Endothelial cell (in vitro differentiated cells): ENCODE measurements at regions not wholly inside any gene's neighbourhood (a gene's known extent, or its start where the extent isn't known, plus 50 kb on each side); places are given as distances from the start of the nearest gene placed in this dataset.
"Not testable (repeated sequence)": the region's sequence is repeated elsewhere in the genome, so short reads cannot be mapped to it uniquely, and the experiment has no call there.

Source experiments
- DNase-seq: peaks from one replicate; pipeline ENCODE4 v3.0.0; 2021; ENCODE audit warnings: low spot score
- H3K27ac Mint-ChIP-seq: one replicate; pipeline ENCODE4 v1.8.0; 2021; ENCODE audit warnings: mixed read lengths, inconsistent platforms; ENCODE audit not compliant: unreplicated experiment
- H3K27me3 Mint-ChIP-seq: one replicate; pipeline ENCODE4 v1.8.0; 2021; ENCODE audit warnings: mild to moderate bottlenecking, moderate library complexity, mixed read lengths, inconsistent platforms; ENCODE audit not compliant: unreplicated experiment
- H3K36me3 Mint-ChIP-seq: one replicate; pipeline ENCODE4 v1.8.0; 2021; ENCODE audit warnings: mild to moderate bottlenecking, low read depth, mixed read lengths, inconsistent platforms; ENCODE audit not compliant: unreplicated experiment
- H3K4me1 Mint-ChIP-seq: one replicate; pipeline ENCODE4 v1.8.0; 2021; ENCODE audit warnings: mild to moderate bottlenecking, mixed read lengths, inconsistent platforms; ENCODE audit not compliant: unreplicated experiment
- H3K4me3 Mint-ChIP-seq: one replicate; pipeline ENCODE4 v1.8.0; 2021; ENCODE audit warnings: mild to moderate bottlenecking, mixed read lengths, inconsistent platforms; ENCODE audit not compliant: unreplicated experiment
- H3K9me3 Mint-ChIP-seq: one replicate; pipeline ENCODE4 v1.8.0; 2021; ENCODE audit warnings: mixed read lengths, inconsistent platforms; ENCODE audit not compliant: unreplicated experiment
- CTCF ChIP-seq: fragments of 200-600 bp; sonication (generic); IDR thresholded peaks from one replicate; pipeline ENCODE4 v1.5.0; 2021; ENCODE audit warnings: antibody characterized with exemption; ENCODE audit not compliant: unreplicated experiment

GRCh38 chr13:27349458-27349857, 75.0 kb upstream of the GTF3A start:
- DNase-seq: no peak
- H3K36me3 Mint-ChIP-seq: no peaks in the 10 kb centered on the region

GRCh38 chr13:27350825-27351224, 73.6 kb upstream of the GTF3A start:
- H3K9me3 Mint-ChIP-seq, H3K4me3 Mint-ChIP-seq, H3K36me3 Mint-ChIP-seq, H3K4me1 Mint-ChIP-seq, DNase-seq, H3K27ac Mint-ChIP-seq, H3K27me3 Mint-ChIP-seq: not testable (repeated sequence)

More at GRCh38 chr13:27349458-27349857, 75.0 kb upstream of the GTF3A start:
- Mint-ChIP-seq H3K27ac (no peak overlapping the region), H3K9me3 (no peaks in the 10 kb centered on the region), H3K4me1 (peaks cover 3% of the 10 kb centered on the region), H3K27me3 (peaks cover 4% of the 10 kb centered on the region), H3K4me3 (no peak overlapping the region)
- no peak for TF ChIP-seq CTCF

GRCh38 chr13:27352698-27353097, 71.7 kb upstream of the GTF3A start:
- TF ChIP-seq CTCF: no peak
- no peak overlapping the region for H3K4me3 Mint-ChIP-seq
- no peaks in the 10 kb centered on the region for H3K9me3 Mint-ChIP-seq
- no peak overlapping the region for H3K27ac Mint-ChIP-seq
- H3K36me3 Mint-ChIP-seq: no peaks in the 10 kb centered on the region
- H3K27me3 Mint-ChIP-seq: peaks cover 1% of the 10 kb centered on the region
- DNase-seq: no peak
- H3K4me1 Mint-ChIP-seq: peaks cover 12% of the 10 kb centered on the region

- Mint-ChIP-seq H3K27me3 (no peaks in the 10 kb centered on the region), H3K4me1 (peaks cover 12% of the 10 kb centered on the region), H3K9me3 (no peaks in the 10 kb centered on the region), H3K27ac (no peak overlapping the region), H3K36me3 (no peaks in the 10 kb centered on the region), H3K4me3 (no peak overlapping the region)
- DNase-seq: no peak
- TF ChIP-seq CTCF: no peak
Observed at GRCh38 chr13:27353166-27353583, 71.2 kb upstream of the GTF3A start.

GRCh38 chr13:27353708-27354107, 70.7 kb upstream of the GTF3A start:
- peaks cover 2% of the 10 kb centered on the region for H3K27me3 Mint-ChIP-seq
- no peak for TF ChIP-seq CTCF
- no peak overlapping the region for H3K4me3 Mint-ChIP-seq
- no peak overlapping the region for H3K27ac Mint-ChIP-seq
- H3K4me1 Mint-ChIP-seq: peaks cover 12% of the 10 kb centered on the region
- no peak for DNase-seq
- H3K9me3 Mint-ChIP-seq: no peaks in the 10 kb centered on the region
- H3K36me3 Mint-ChIP-seq: no peaks in the 10 kb centered on the region

- no peak for DNase-seq
- Mint-ChIP-seq H3K4me1 (peaks cover 12% of the 10 kb centered on the region), H3K27ac (no peak overlapping the region), H3K27me3 (peaks cover 2% of the 10 kb centered on the region), H3K4me3 (no peak overlapping the region), H3K9me3 (no peaks in the 10 kb centered on the region), H3K36me3 (no peaks in the 10 kb centered on the region)
- TF ChIP-seq CTCF: no peak
Observed at GRCh38 chr13:27354379-27354778, 70.0 kb upstream of the GTF3A start.
